WTC11 (cell line): ENCODE measurements at regions not wholly inside any gene's neighbourhood (a gene's known extent, or its start where the extent isn't known, plus 50 kb on each side); places are given as distances from the start of the nearest gene placed in this dataset.

Experiments
- ARID4B ChIP-seq: sonication (generic); formaldehyde crosslinking; IDR thresholded peaks from 2 replicates; pipeline ENCODE4 v1.8.0; 2023; ENCODE audit warnings: missing genetic modification reagents, mild to moderate bottlenecking, borderline replicate concordance
- ATF2 ChIP-seq: sonication (generic); formaldehyde crosslinking; IDR thresholded peaks from 2 replicates; pipeline ENCODE4 v1.8.1; 2022; ENCODE audit warnings: low read depth, missing genetic modification reagents, borderline replicate concordance
- CTCF ChIP-seq: fragments of 200-600 bp; IDR thresholded peaks from 2 replicates; pipeline ENCODE4 v1.8.0; 2022; ENCODE audit warnings: antibody characterized with exemption
- ERG ChIP-seq: fragments of 250-450 bp; sonication (Bioruptor Pico); IDR thresholded peaks from 2 replicates; pipeline ENCODE4 v1.8.0; 2021; ENCODE audit warnings: mild to moderate bottlenecking
- ETV6 ChIP-seq: sonication (generic); formaldehyde crosslinking; IDR thresholded peaks from 2 replicates; pipeline ENCODE4 v1.8.1; 2022; ENCODE audit warnings: mild to moderate bottlenecking, missing genetic modification reagents
- FOXP4 ChIP-seq: sonication (generic); formaldehyde crosslinking; IDR thresholded peaks from 2 replicates; pipeline ENCODE4 v1.8.0; 2022; ENCODE audit warnings: mild to moderate bottlenecking, missing genetic modification reagents
- GABPB1 ChIP-seq: sonication (generic); formaldehyde crosslinking; IDR thresholded peaks from 2 replicates; pipeline ENCODE4 v1.8.1; 2023; ENCODE audit warnings: mild to moderate bottlenecking, missing genetic modification reagents
- HMGXB4 ChIP-seq: sonication (generic); formaldehyde crosslinking; IDR thresholded peaks from 2 replicates; pipeline ENCODE4 v1.8.1; 2023; ENCODE audit warnings: mild to moderate bottlenecking, moderate library complexity, missing genetic modification reagents
- JUN ChIP-seq: sonication (generic); formaldehyde crosslinking; IDR thresholded peaks from 2 replicates; pipeline ENCODE4 v1.8.0; 2023; ENCODE audit warnings: mild to moderate bottlenecking, missing genetic modification reagents
- PREB ChIP-seq: sonication (generic); formaldehyde crosslinking; IDR thresholded peaks from 2 replicates; pipeline ENCODE4 v1.8.1; 2022; ENCODE audit warnings: mild to moderate bottlenecking, missing genetic modification reagents, moderate library complexity, borderline replicate concordance
- SOX15 ChIP-seq: fragments of 250-450 bp; sonication (Bioruptor Pico); IDR thresholded peaks from 2 replicates; pipeline ENCODE4 v1.9.0; 2021; ENCODE audit warnings: mild to moderate bottlenecking
- ZNF121 ChIP-seq: sonication (generic); formaldehyde crosslinking; IDR thresholded peaks from 2 replicates; pipeline ENCODE4 v1.8.0; 2023; ENCODE audit warnings: missing genetic modification reagents
- ZSCAN18 ChIP-seq: fragments of 250-450 bp; sonication (Bioruptor Pico); IDR thresholded peaks from 2 replicates; pipeline ENCODE4 v2.1.2; 2022; ENCODE audit warnings: mild to moderate bottlenecking, moderate library complexity

- no peak for TF ChIP-seq ZNF121 (CRISPR knock-in tag)
- TF ChIP-seq ERG (CRISPR knock-in tag) = no peak
- TF ChIP-seq SOX15 (CRISPR knock-in tag) = no peak
- no peak for TF ChIP-seq PREB (CRISPR knock-in tag)
- no peak for TF ChIP-seq JUN (CRISPR knock-in tag)
- TF ChIP-seq CTCF = no peak
- no peak for TF ChIP-seq ETV6 (CRISPR knock-in tag)
- TF ChIP-seq HMGXB4 (CRISPR knock-in tag) = no peak
- no peak for TF ChIP-seq ARID4B (CRISPR knock-in tag)
- TF ChIP-seq ZSCAN18 (CRISPR knock-in tag) = no peak
- TF ChIP-seq GABPB1 (CRISPR knock-in tag) = no peak
- TF ChIP-seq ATF2 (CRISPR knock-in tag) = no peak
- TF ChIP-seq FOXP4 (CRISPR knock-in tag) = no peak
Measured at GRCh38 chr12:87820524-87821202, 208.5 kb downstream of the C12orf50 start.
